NCI-H1417 (cell line): ENCODE measurements at regions not wholly inside any gene's neighbourhood (a gene's known extent, or its start where the extent isn't known, plus 50 kb on each side); places are given as distances from the start of the nearest gene placed in this dataset.
"Not testable (repeated sequence)": the region's sequence is repeated elsewhere in the genome, so short reads cannot be mapped to it uniquely, and the experiment has no call there.

Source experiments
- DNase-seq, 3 experiments: peaks; one replicate each; lab custom pipeline; 2025; lab: John Stamatoyannopoulos, UW

GRCh38 chr6:126967296-126968005 is 151.0 kb upstream of the RSPO3 start:
- DNase-seq: no peak

- DNase-seq: peak in 1 of 3 experiments; percentile 27
Observed at GRCh38 chr6:126976253-126976797, 142.1 kb upstream of the RSPO3 start.

- DNase-seq: no peak
Observed at GRCh38 chr6:126983779-126984178, 134.7 kb upstream of the RSPO3 start.

GRCh38 chr6:126988125-126988524 is 130.3 kb upstream of the RSPO3 start:
- not testable (repeated sequence) for DNase-seq

- DNase-seq: no peak
Observed at GRCh38 chr6:127000631-127001030, 117.8 kb upstream of the RSPO3 start.

- DNase-seq: no peak
Observed at GRCh38 chr6:127013865-127014264, 104.6 kb upstream of the RSPO3 start.

- DNase-seq: no peak
Observed at GRCh38 chr6:127015858-127016257, 102.6 kb upstream of the RSPO3 start.

- no peak for DNase-seq
Observed at GRCh38 chr6:127019828-127020227, 98.6 kb upstream of the RSPO3 start.

- peak in 2 of 3 experiments; percentile 44 to 77 for DNase-seq
Observed at GRCh38 chr6:127022302-127022701, 96.2 kb upstream of the RSPO3 start.

GRCh38 chr6:127023001-127023778 is 95.3 kb upstream of the RSPO3 start:
- no peak for DNase-seq

GRCh38 chr6:127026247-127026646 is 92.2 kb upstream of the RSPO3 start:
- no peak for DNase-seq

- no peak for DNase-seq
Observed at GRCh38 chr6:127030111-127030510, 88.4 kb upstream of the RSPO3 start.

- no peak for DNase-seq
Observed at GRCh38 chr6:127030836-127031235, 87.6 kb upstream of the RSPO3 start.

- peak in 1 of 3 experiments; percentile 7 for DNase-seq
Observed at GRCh38 chr6:127031511-127031910, 87.0 kb upstream of the RSPO3 start.

- no peak for DNase-seq
Observed at GRCh38 chr6:127032971-127033370, 85.5 kb upstream of the RSPO3 start.

- no peak for DNase-seq
Observed at GRCh38 chr6:127051571-127052260, 66.8 kb upstream of the RSPO3 start.

GRCh38 chr6:127053032-127053874 is 65.2 kb upstream of the RSPO3 start:
- DNase-seq: no peak

GRCh38 chr6:127053875-127054235 is 64.6 kb upstream of the RSPO3 start:
- DNase-seq: no peak

GRCh38 chr6:127058027-127058426 is 60.4 kb upstream of the RSPO3 start:
- no peak for DNase-seq

- no peak for DNase-seq
Observed at GRCh38 chr6:127058936-127059335, 59.5 kb upstream of the RSPO3 start.
